Liver (tissue), 3 donors: ENCODE measurements at regions not wholly inside any gene's neighbourhood (a gene's known extent, or its start where the extent isn't known, plus 50 kb on each side); places are given as distances from the start of the nearest gene placed in this dataset.

Experiments used
- ATF3 ChIP-seq: IDR thresholded peaks from 2 replicates; pipeline ENCODE4 v1.6.1; 2016; ENCODE audit warnings: antibody characterized with exemption
- EGR1 ChIP-seq, 2 donors: IDR thresholded peaks; 2 replicates each; pipeline ENCODE4 v1.6.1; 2016 to 2018; ENCODE audit warnings: antibody characterized with exemption in 2 of 2, low read depth in 2 of 2
- FOXA1 ChIP-seq: IDR thresholded peaks from 2 replicates; pipeline ENCODE4 v1.6.1; 2016; ENCODE audit warnings: antibody characterized with exemption
- GABPA ChIP-seq, 2 donors: IDR thresholded peaks in 1 of 2; conservative IDR thresholded peaks in 1 of 2; 2 replicates each; pipeline ENCODE4 v1.6.1; 2016; ENCODE audit warnings: antibody characterized with exemption in 2 of 2, mild to moderate bottlenecking in 1 of 2, moderate library complexity in 1 of 2
- HNF4A ChIP-seq, 2 donors: conservative IDR thresholded peaks; 2 replicates each; pipeline ENCODE4 v1.6.1; 2016; ENCODE audit warnings: antibody characterized with exemption in 2 of 2, mild to moderate bottlenecking in 2 of 2
- JUND ChIP-seq, 2 donors: IDR thresholded peaks; 2 replicates each; pipeline ENCODE4 v1.6.1; 2016; ENCODE audit warnings: antibody characterized with exemption in 2 of 2
- RAD21 ChIP-seq, 2 donors: IDR thresholded peaks; 2 replicates each; pipeline ENCODE4 v1.6.1; 2016; ENCODE audit warnings: antibody characterized with exemption in 2 of 2, mild to moderate bottlenecking in 2 of 2
- RXRA ChIP-seq, 2 donors: IDR thresholded peaks; 2 replicates each; pipeline ENCODE4 v1.6.1; 2017 to 2018; ENCODE audit warnings: antibody characterized with exemption in 2 of 2, mild to moderate bottlenecking in 1 of 2
- SP1 ChIP-seq: IDR thresholded peaks from 2 replicates; pipeline ENCODE4 v1.6.1; 2018; ENCODE audit warnings: antibody characterized with exemption, mild to moderate bottlenecking
- TAF1 ChIP-seq: conservative IDR thresholded peaks from 2 replicates; pipeline ENCODE4 v1.6.1; 2016; ENCODE audit warnings: antibody characterized with exemption, mild to moderate bottlenecking
- TF ChIP-seq, protein P1 (sequence below): fragments of 150-350 bp; IDR thresholded peaks from 2 replicates; pipeline ENCODE4 v1.5.1; 2017; ENCODE audit warnings: improper control_type of control experiment, low read depth, low read length; ENCODE audit not compliant: missing input control
- TF ChIP-seq, protein P2 (sequence below): IDR thresholded peaks from 2 replicates; pipeline ENCODE4 v1.6.1; 2016; ENCODE audit warnings: antibody characterized with exemption
- TF ChIP-seq, protein P3 (sequence below): IDR thresholded peaks from 2 replicates; pipeline ENCODE4 v1.6.1; 2016; ENCODE audit warnings: antibody characterized with exemption, mild to moderate bottlenecking
- TF ChIP-seq, protein P4 (sequence below): IDR thresholded peaks from 2 replicates; pipeline ENCODE4 v1.6.1; 2016; ENCODE audit warnings: antibody characterized with exemption
- donor health status: healthy.
- donor health status: healthy.

DNA sequence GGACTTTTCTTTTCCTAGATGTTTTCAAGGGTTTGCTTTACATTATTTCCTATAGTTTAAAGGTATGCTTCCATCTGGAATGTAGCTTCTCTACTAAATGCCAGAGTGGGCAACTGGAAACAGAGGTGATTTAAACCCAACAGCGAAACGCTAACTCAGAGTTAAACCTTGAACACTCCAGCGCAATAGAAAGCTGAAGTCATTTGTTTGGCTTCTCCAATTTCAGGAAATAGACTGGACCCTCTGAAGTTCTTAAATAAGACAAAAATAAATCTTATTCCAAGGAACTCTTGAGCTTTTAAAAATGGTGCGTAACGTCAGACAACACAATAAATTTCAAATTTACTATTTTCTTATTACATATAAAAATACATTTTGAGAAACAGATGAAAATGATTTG lies 1560.0 kb upstream of the TENM3 start:
- TF ChIP-seq, protein P1, sequence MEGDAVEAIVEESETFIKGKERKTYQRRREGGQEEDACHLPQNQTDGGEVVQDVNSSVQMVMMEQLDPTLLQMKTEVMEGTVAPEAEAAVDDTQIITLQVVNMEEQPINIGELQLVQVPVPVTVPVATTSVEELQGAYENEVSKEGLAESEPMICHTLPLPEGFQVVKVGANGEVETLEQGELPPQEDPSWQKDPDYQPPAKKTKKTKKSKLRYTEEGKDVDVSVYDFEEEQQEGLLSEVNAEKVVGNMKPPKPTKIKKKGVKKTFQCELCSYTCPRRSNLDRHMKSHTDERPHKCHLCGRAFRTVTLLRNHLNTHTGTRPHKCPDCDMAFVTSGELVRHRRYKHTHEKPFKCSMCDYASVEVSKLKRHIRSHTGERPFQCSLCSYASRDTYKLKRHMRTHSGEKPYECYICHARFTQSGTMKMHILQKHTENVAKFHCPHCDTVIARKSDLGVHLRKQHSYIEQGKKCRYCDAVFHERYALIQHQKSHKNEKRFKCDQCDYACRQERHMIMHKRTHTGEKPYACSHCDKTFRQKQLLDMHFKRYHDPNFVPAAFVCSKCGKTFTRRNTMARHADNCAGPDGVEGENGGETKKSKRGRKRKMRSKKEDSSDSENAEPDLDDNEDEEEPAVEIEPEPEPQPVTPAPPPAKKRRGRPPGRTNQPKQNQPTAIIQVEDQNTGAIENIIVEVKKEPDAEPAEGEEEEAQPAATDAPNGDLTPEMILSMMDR: no peak
- TF ChIP-seq RAD21 (IDR thresholded peaks at IDR 0.05) (no peak), SP1 (no peak), EGR1 (IDR thresholded peaks at IDR 0.05; ENCODE audit: low read depth in 2 of 2) (no peak), ATF3 (no peak), GABPA (IDR thresholded peaks at IDR 0.05 in 1 of 2, conservative IDR thresholded peaks at IDR 0.05 in 1 of 2) (no peak), TAF1 (no peak), FOXA1 (no peak), HNF4A (conservative IDR thresholded peaks at IDR 0.05) (no peak), RXRA (IDR thresholded peaks at IDR 0.05) (no peak), JUND (IDR thresholded peaks at IDR 0.05) (no peak)
- TF ChIP-seq, protein P2, sequence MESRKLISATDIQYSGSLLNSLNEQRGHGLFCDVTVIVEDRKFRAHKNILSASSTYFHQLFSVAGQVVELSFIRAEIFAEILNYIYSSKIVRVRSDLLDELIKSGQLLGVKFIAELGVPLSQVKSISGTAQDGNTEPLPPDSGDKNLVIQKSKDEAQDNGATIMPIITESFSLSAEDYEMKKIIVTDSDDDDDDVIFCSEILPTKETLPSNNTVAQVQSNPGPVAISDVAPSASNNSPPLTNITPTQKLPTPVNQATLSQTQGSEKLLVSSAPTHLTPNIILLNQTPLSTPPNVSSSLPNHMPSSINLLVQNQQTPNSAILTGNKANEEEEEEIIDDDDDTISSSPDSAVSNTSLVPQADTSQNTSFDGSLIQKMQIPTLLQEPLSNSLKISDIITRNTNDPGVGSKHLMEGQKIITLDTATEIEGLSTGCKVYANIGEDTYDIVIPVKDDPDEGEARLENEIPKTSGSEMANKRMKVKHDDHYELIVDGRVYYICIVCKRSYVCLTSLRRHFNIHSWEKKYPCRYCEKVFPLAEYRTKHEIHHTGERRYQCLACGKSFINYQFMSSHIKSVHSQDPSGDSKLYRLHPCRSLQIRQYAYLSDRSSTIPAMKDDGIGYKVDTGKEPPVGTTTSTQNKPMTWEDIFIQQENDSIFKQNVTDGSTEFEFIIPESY: no peak
- TF ChIP-seq, protein P3, sequence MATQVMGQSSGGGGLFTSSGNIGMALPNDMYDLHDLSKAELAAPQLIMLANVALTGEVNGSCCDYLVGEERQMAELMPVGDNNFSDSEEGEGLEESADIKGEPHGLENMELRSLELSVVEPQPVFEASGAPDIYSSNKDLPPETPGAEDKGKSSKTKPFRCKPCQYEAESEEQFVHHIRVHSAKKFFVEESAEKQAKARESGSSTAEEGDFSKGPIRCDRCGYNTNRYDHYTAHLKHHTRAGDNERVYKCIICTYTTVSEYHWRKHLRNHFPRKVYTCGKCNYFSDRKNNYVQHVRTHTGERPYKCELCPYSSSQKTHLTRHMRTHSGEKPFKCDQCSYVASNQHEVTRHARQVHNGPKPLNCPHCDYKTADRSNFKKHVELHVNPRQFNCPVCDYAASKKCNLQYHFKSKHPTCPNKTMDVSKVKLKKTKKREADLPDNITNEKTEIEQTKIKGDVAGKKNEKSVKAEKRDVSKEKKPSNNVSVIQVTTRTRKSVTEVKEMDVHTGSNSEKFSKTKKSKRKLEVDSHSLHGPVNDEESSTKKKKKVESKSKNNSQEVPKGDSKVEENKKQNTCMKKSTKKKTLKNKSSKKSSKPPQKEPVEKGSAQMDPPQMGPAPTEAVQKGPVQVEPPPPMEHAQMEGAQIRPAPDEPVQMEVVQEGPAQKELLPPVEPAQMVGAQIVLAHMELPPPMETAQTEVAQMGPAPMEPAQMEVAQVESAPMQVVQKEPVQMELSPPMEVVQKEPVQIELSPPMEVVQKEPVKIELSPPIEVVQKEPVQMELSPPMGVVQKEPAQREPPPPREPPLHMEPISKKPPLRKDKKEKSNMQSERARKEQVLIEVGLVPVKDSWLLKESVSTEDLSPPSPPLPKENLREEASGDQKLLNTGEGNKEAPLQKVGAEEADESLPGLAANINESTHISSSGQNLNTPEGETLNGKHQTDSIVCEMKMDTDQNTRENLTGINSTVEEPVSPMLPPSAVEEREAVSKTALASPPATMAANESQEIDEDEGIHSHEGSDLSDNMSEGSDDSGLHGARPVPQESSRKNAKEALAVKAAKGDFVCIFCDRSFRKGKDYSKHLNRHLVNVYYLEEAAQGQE: no peak
- TF ChIP-seq, protein P4, sequence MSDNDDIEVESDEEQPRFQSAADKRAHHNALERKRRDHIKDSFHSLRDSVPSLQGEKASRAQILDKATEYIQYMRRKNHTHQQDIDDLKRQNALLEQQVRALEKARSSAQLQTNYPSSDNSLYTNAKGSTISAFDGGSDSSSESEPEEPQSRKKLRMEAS: no peak
